GM23338 (cell line): ENCODE measurements at regions not wholly inside any gene's neighbourhood (a gene's known extent, or its start where the extent isn't known, plus 50 kb on each side); places are given as distances from the start of the nearest gene placed in this dataset.

Experiments
- EZH2phosphoT487 ChIP-seq: fragments of 200-600 bp; sonication (generic); IDR thresholded peaks from one replicate; pipeline ENCODE4 v1.8.1; 2018; ENCODE audit warnings: antibody characterized with exemption; ENCODE audit not compliant: unreplicated experiment
- JUNB ChIP-seq: IDR thresholded peaks from one replicate; pipeline ENCODE4 v1.6.1; 2016; ENCODE audit warnings: antibody characterized with exemption; ENCODE audit not compliant: unreplicated experiment
- POLR2AphosphoS5 ChIP-seq: IDR thresholded peaks from 2 replicates; pipeline ENCODE4 v1.6.1; 2016; ENCODE audit warnings: antibody characterized with exemption, low read depth
- REST ChIP-seq: IDR thresholded peaks from one replicate; pipeline ENCODE4 v1.6.1; 2018; ENCODE audit warnings: antibody characterized with exemption; ENCODE audit not compliant: unreplicated experiment
- ZNF462 ChIP-seq: fragments of 250-450 bp; sonication (Bioruptor Pico); IDR thresholded peaks from 2 replicates; pipeline ENCODE4 v1.5.0; 2020; ENCODE audit warnings: mild to moderate bottlenecking, moderate library complexity

- TF ChIP-seq ZNF462 (CRISPR knock-in tag), result no peak
- no peak for TF ChIP-seq POLR2AphosphoS5
- no peak for TF ChIP-seq REST
- no peak for TF ChIP-seq EZH2phosphoT487
- TF ChIP-seq JUNB, result no peak
Observed at GRCh38 chr7:417973-418601, 101.6 kb downstream of the PDGFA start (continued).
